PC-9 (cell line): ENCODE measurements at regions not wholly inside any gene's neighbourhood (a gene's known extent, or its start where the extent isn't known, plus 50 kb on each side); places are given as distances from the start of the nearest gene placed in this dataset.

ENCODE experiments used
- CTCF ChIP-seq: fragments of 200-600 bp; sonication (generic); conservative IDR thresholded peaks from 2 replicates; pipeline ENCODE4 v1.6.1; 2017; ENCODE audit warnings: mixed run types, antibody characterized with exemption, mild to moderate bottlenecking, moderate library complexity
- EZH2 ChIP-seq: fragments of 200-600 bp; sonication (generic); IDR thresholded peaks from 2 replicates; pipeline ENCODE4 v1.8.0; 2017; ENCODE audit warnings: antibody characterized with exemption, low read depth

DNA sequence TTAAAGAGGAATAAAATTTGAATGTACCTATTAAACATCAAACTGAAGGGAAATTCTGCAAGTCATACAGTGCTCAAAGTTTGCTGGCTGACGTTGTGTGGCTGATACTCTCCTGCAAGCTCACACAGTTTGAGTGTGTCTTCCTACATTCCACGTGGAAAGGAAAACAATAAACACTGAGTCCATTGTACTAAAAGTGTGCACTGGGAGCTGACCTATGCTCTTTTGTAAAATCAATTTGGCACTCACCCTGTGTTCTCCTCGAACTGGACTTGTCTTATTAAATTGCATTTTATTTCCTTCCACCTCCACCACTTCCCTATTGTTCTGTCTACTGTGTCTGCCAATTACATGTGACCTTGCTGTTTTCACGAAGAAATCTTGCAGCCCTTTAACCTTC, 458.0 kb downstream of the CPS1 start:
- no peak for TF ChIP-seq CTCF
- no peak for TF ChIP-seq EZH2
